SU-DHL-6 (cell line): ENCODE measurements at regions not wholly inside any gene's neighbourhood (a gene's known extent, or its start where the extent isn't known, plus 50 kb on each side); places are given as distances from the start of the nearest gene placed in this dataset.
A peak's percentile ranks its signal among the peaks of the same experiment; 100 is the strongest.

Experiments used
- H2AFZ ChIP-seq: fragments of 200-600 bp; sonication (generic); 2 replicates; pipeline ENCODE4 v1.6.1; 2014; ENCODE audit warnings: low read depth, mild to moderate bottlenecking, moderate library complexity, mixed read lengths, antibody characterized with exemption, low read length; ENCODE audit not compliant: severe bottlenecking
- H3F3A ChIP-seq: fragments of 200-600 bp; shearing (Covaris generic); 2 replicates; pipeline ENCODE4 v1.6.0; 2016; ENCODE audit warnings: antibody characterized with exemption, mild to moderate bottlenecking; ENCODE audit not compliant: insufficient read depth
- H3K27ac ChIP-seq: fragments of 200-600 bp; sonication (generic); 2 replicates; pipeline ENCODE4 v1.5.1; 2016; ENCODE audit warnings: low read depth, mild to moderate bottlenecking, low read length, moderate library complexity, mixed read lengths
- H3K27me3 ChIP-seq: fragments of 200-600 bp; sonication (generic), shearing (Covaris generic); 2 replicates; pipeline ENCODE4 v1.6.0; 2014; ENCODE audit warnings: mild to moderate bottlenecking, low read length
- H3K36me3 ChIP-seq: fragments of 200-600 bp; sonication (generic); 2 replicates; pipeline ENCODE4 v1.6.1; 2014; ENCODE audit warnings: mild to moderate bottlenecking, low read length, mixed read lengths
- H3K4me2 ChIP-seq: fragments of 300-600, 200-600 bp; shearing (Covaris generic), sonication (generic); 2 replicates; pipeline ENCODE4 v1.6.0; 2014; ENCODE audit warnings: low read length, low read depth, mild to moderate bottlenecking; ENCODE audit not compliant: poor library complexity, severe bottlenecking
- H3K4me3 ChIP-seq: fragments of 200-600 bp; sonication (generic); 2 replicates; pipeline ENCODE4 v1.5.1; 2014; ENCODE audit warnings: antibody characterized with exemption, low read length, mild to moderate bottlenecking, mixed read lengths; ENCODE audit not compliant: insufficient read depth, poor library complexity, severe bottlenecking
- H3K79me2 ChIP-seq: fragments of 200-600 bp; sonication (generic); 2 replicates; pipeline ENCODE4 v1.6.1; 2014; ENCODE audit warnings: mild to moderate bottlenecking, low read length, moderate library complexity; ENCODE audit not compliant: insufficient read depth
- H3K9ac ChIP-seq: fragments of 200-600 bp; sonication (generic); 2 replicates; pipeline ENCODE4 v1.7.0; 2014; ENCODE audit warnings: mild to moderate bottlenecking, low read length
- H3K9me2 ChIP-seq: fragments of 200-600 bp; sonication (generic); replicated peaks from 2 replicates; pipeline ENCODE4 v1.6.1; 2014; ENCODE audit warnings: low read length; ENCODE audit not compliant: insufficient read depth
- H3K9me3 ChIP-seq: fragments of 200-600 bp; sonication (generic); 2 replicates; pipeline ENCODE4 v1.6.1; 2014; ENCODE audit warnings: low read length, mixed read lengths; ENCODE audit not compliant: insufficient read depth
- H4K20me1 ChIP-seq: fragments of 200-600 bp; sonication (generic); 2 replicates; pipeline ENCODE4 v1.6.1; 2014; ENCODE audit warnings: low read depth, mild to moderate bottlenecking, antibody characterized with exemption, low read length, moderate library complexity, mixed read lengths
- EZH2phosphoT487 ChIP-seq: fragments of 200-600 bp; sonication (generic), shearing (Covaris generic); conservative IDR thresholded peaks from 2 replicates; pipeline ENCODE4 v1.6.1; 2018; ENCODE audit warnings: mild to moderate bottlenecking, antibody characterized with exemption, low read length, moderate library complexity, mixed read lengths
- TF ChIP-seq, protein P1 (sequence below): fragments of 200-600 bp; sonication (generic); IDR thresholded peaks from one replicate; pipeline ENCODE4 v1.5.1; 2017; ENCODE audit warnings: antibody characterized with exemption, mild to moderate bottlenecking, low read length, moderate library complexity; ENCODE audit not compliant: insufficient read depth, poor library complexity, severe bottlenecking

DNA sequence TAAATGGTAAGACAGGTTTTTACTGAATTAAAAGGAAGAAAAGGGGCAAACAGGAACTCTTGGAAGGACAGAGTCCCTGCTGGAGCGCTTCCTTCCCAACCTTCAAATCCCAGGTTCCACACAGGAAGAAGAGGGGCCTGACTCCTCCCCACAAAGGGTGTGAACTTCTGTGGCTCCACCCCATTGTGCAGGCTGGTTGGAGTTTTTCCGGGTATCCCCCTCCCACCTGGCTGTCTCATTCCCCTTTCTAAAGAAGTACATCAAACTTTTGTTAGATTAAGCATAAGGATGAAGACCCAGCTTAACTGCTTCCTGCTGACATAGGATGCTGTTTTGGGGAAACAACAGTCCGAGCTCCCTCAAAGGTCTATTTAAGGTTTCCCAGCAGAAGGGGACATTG is 187.7 kb downstream of the FCRL5 start:
- Histone ChIP-seq H3K4me3 (no peak overlapping the region), H3K36me3 (no peaks in the 10 kb centered on the region), H3K27me3 (no peaks in the 10 kb centered on the region), H3K4me2 (no peak overlapping the region), H3F3A (no peaks in the 10 kb centered on the region), H3K27ac (no peak overlapping the region), H4K20me1 (no peaks in the 10 kb centered on the region), H2AFZ (no peak overlapping the region), H3K9me3 (no peaks in the 10 kb centered on the region), H3K79me2 (no peaks in the 10 kb centered on the region), H3K9ac (no peak overlapping the region), H3K9me2 (no peaks in the 10 kb centered on the region)
- TF ChIP-seq EZH2phosphoT487, result no peak
- TF ChIP-seq, protein P1, sequence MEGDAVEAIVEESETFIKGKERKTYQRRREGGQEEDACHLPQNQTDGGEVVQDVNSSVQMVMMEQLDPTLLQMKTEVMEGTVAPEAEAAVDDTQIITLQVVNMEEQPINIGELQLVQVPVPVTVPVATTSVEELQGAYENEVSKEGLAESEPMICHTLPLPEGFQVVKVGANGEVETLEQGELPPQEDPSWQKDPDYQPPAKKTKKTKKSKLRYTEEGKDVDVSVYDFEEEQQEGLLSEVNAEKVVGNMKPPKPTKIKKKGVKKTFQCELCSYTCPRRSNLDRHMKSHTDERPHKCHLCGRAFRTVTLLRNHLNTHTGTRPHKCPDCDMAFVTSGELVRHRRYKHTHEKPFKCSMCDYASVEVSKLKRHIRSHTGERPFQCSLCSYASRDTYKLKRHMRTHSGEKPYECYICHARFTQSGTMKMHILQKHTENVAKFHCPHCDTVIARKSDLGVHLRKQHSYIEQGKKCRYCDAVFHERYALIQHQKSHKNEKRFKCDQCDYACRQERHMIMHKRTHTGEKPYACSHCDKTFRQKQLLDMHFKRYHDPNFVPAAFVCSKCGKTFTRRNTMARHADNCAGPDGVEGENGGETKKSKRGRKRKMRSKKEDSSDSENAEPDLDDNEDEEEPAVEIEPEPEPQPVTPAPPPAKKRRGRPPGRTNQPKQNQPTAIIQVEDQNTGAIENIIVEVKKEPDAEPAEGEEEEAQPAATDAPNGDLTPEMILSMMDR, result no peak

DNA sequence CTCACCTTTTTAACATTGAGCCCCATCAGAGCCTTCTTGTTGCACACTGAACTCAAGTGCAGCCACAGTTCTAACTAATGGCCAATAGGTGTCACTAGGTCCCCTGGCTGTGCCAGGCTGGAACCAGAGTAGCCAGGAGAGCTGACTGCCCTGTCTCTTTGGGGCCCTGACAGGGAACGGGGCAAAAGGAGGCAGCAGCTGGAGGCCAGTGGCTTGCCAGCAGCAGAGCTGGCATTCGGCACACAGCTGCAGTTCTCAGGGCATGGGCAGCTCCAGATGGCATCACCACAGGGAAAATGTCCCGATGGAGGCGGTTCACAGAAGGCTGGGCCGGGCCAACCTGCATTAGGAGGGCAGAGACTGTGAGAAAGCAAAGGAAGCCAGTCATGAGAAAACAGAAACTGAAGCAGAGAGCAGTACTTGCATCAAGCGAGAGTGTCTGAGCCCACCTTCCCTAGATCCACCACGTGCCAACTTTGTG is 188.6 kb downstream of the FCRL5 start:
- H3K36me3 ChIP-seq, result no peaks in the 10 kb centered on the region
- H3K4me3 ChIP-seq, result no peak overlapping the region
- H3K9me2 ChIP-seq, result no peaks in the 10 kb centered on the region
- TF ChIP-seq, protein P1, result peak; percentile 63
- no peak for TF ChIP-seq EZH2phosphoT487
- no peaks in the 10 kb centered on the region for H4K20me1 ChIP-seq
- H3K9me3 ChIP-seq, result no peaks in the 10 kb centered on the region
- no peaks in the 10 kb centered on the region for H3K79me2 ChIP-seq
- no peaks in the 10 kb centered on the region for H3F3A ChIP-seq
- H3K4me2 ChIP-seq, result no peak overlapping the region
- no peak overlapping the region for H3K9ac ChIP-seq
- H2AFZ ChIP-seq, result no peak overlapping the region
- H3K27me3 ChIP-seq, result no peaks in the 10 kb centered on the region
- no peak overlapping the region for H3K27ac ChIP-seq

DNA sequence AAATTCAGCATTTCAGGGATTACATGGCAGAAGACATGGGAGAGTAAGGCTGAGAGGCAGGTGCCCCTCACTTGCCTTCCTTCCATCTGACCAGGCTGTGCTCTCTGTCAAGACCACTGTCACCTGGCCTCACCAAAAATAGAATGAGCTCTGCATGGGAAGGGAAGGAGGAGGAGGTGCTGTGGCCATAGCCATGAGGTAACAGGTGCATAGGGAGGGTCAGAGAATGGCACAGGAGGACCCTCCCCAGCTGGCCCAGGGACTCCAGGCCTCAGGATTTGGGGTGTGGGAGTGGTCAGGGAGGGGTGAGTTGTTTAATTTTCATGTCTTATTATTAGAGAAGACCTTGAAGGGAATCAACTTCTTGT is 192.3 kb downstream of the FCRL5 start:
- Histone ChIP-seq H2AFZ (no peak overlapping the region), H3K4me2 (no peak overlapping the region), H3K9ac (no peak overlapping the region), H3F3A (no peaks in the 10 kb centered on the region), H3K36me3 (no peaks in the 10 kb centered on the region), H3K79me2 (no peaks in the 10 kb centered on the region), H3K9me3 (no peaks in the 10 kb centered on the region), H3K9me2 (no peaks in the 10 kb centered on the region), H3K27me3 (no peaks in the 10 kb centered on the region), H3K27ac (no peak overlapping the region), H3K4me3 (no peak overlapping the region), H4K20me1 (no peaks in the 10 kb centered on the region)
- TF ChIP-seq, protein P1, result no peak
- no peak for TF ChIP-seq EZH2phosphoT487
